PC-9 (cell line): ENCODE measurements at regions not wholly inside any gene's neighbourhood (a gene's known extent, or its start where the extent isn't known, plus 50 kb on each side); places are given as distances from the start of the nearest gene placed in this dataset.
"Not testable (repeated sequence)": the region's sequence is repeated elsewhere in the genome, so short reads cannot be mapped to it uniquely, and the experiment has no call there.

Experiments
- BruUV-seq: library from RNA; stranded (reverse); fragments of 400-500 nt; replicated peaks from 2 replicates; lab custom pipeline; 2021; lab: Mats Ljungman, UMichigan
- CTCF ChIA-PET: fragments of 300-600 bp; sonication (Branson Sonifier 250); formaldehyde crosslinking; loops from one replicate; lab custom pipeline; 2022; ENCODE audit warnings: antibody characterized with exemption; lab: Charles Lee
- POLR2A ChIA-PET: fragments of 300-600 bp; sonication (Branson Sonifier 250); formaldehyde crosslinking; loops from one replicate; lab custom pipeline; 2022; ENCODE audit warnings: antibody characterized with exemption; ENCODE audit not compliant: unreplicated experiment; lab: Charles Lee
- DNase-seq, 2 experiments: peaks; one replicate each; pipeline versions ENCODE4 v3.0.0 to v3.0.0-alpha.2; 2015 to 2022; ENCODE audit warnings: mixed read lengths in 1 of 2
- H2AFZ ChIP-seq: fragments of 200-600 bp; sonication (generic); 2 replicates; pipeline ENCODE4 v1.8.1; 2017; ENCODE audit warnings: antibody characterized with exemption
- H3F3A ChIP-seq: fragments of 200-600 bp; sonication (generic); 2 replicates; pipeline ENCODE4 v1.8.1; 2017; ENCODE audit warnings: antibody characterized with exemption, mild to moderate bottlenecking, low read depth; ENCODE audit not compliant: insufficient read depth
- H3K27ac ChIP-seq: fragments of 200-600 bp; sonication (generic); 2 replicates; pipeline ENCODE4 v1.6.1; 2016; ENCODE audit warnings: mixed run types
- H3K27me3 ChIP-seq: fragments of 200-600 bp; sonication (generic); 2 replicates; pipeline ENCODE4 v1.6.1; 2016; ENCODE audit warnings: low read depth, mixed run types; ENCODE audit not compliant: insufficient read depth
- H3K36me3 ChIP-seq: fragments of 200-600 bp; sonication (generic); 2 replicates; pipeline ENCODE4 v1.6.1; 2016; ENCODE audit warnings: low read depth, mixed run types
- H3K4me1 ChIP-seq: fragments of 200-600 bp; sonication (generic); replicated peaks from 2 replicates; pipeline ENCODE4 v1.6.1; 2016; ENCODE audit warnings: mixed run types; ENCODE audit not compliant: insufficient read depth
- H3K4me2 ChIP-seq: fragments of 200-600 bp; sonication (generic); 2 replicates; pipeline ENCODE4 v1.6.1; 2017; ENCODE audit warnings: mixed run types
- H3K4me3 ChIP-seq: fragments of 200-600 bp; sonication (generic); 2 replicates; pipeline ENCODE4 v1.6.1; 2016; ENCODE audit warnings: mixed run types
- H3K79me2 ChIP-seq: fragments of 200-600 bp; sonication (generic); 2 replicates; pipeline ENCODE4 v1.6.1; 2017; ENCODE audit warnings: low read depth, mixed run types
- H3K9me2 ChIP-seq: fragments of 200-600 bp; sonication (generic); 2 replicates; pipeline ENCODE4 v1.8.1; 2017; ENCODE audit warnings: mild to moderate bottlenecking; ENCODE audit not compliant: insufficient read depth
- H3K9me3 ChIP-seq: fragments of 200-600 bp; sonication (generic); 2 replicates; pipeline ENCODE4 v1.8.1; 2016; ENCODE audit warnings: low read depth; ENCODE audit not compliant: insufficient read depth
- H4K20me1 ChIP-seq: fragments of 200-600 bp; sonication (generic); 2 replicates; pipeline ENCODE4 v1.8.1; 2017; ENCODE audit not compliant: insufficient read depth
- EZH2 ChIP-seq: fragments of 200-600 bp; sonication (generic); IDR thresholded peaks from 2 replicates; pipeline ENCODE4 v1.8.0; 2017; ENCODE audit warnings: antibody characterized with exemption, low read depth
- intact Hi-C: fragments of 100-400 bp; cut with micrococcal nuclease; formaldehyde crosslinking; loops from one replicate; pipeline ENCODE4 v1.10.0; 2022; ENCODE audit not compliant: unreplicated experiment
- TF ChIP-seq, protein P1 (sequence below): fragments of 200-600 bp; sonication (generic); conservative IDR thresholded peaks from 2 replicates; pipeline ENCODE4 v1.6.1; 2017; ENCODE audit warnings: mixed run types, antibody characterized with exemption, mild to moderate bottlenecking, moderate library complexity

DNA sequence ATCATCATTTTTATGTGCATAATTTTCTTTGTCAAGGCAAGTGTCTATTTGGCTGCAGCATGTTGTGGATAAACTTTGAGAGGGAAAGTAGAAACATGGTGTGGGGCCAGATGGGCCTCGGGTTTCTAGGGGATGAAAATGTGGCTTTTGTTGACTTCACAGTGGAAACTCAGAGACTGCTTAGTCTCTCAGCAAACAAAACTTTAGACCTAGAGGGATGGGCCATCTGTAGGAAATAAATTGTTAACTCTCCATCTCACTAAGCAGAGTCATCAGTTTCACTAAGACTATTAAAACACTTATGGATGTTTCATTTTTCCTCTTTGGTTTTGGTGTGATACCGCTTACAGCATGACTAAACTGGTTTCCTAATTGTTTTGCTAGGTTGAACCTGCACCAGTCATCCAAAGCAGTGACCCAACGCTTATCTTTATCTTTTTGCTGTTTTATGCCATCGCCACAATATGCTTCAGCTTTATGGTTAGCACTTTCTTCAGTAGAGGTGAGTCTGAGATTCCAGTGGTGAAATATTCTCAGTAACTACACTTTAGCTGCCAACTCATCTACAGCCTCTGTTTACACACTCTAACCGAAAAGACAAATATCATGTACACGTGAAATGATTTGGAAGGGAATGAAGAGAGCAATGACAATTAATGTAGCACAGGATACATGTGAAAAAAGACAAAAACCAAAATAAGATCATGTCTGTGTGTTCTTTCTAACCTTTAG lies 60.6 kb upstream of the CRYM start:
- Histone ChIP-seq H3K79me2 (no peaks in the 10 kb centered on the region), H3K9me2 (no peaks in the 10 kb centered on the region), H3K36me3 (no peaks in the 10 kb centered on the region), H3K9me3 (no peaks in the 10 kb centered on the region), H3K27ac (no peak overlapping the region), H3F3A (no peaks in the 10 kb centered on the region), H3K4me2 (no peak overlapping the region), H4K20me1 (no peaks in the 10 kb centered on the region), H3K27me3 (no peaks in the 10 kb centered on the region), H3K4me3 (no peak overlapping the region), H3K4me1 (no peaks in the 10 kb centered on the region), H2AFZ (no peak overlapping the region)
- ChIA-PET POLR2A (no interaction called here), CTCF (no interaction called here)
- no peak for TF ChIP-seq EZH2
- TF ChIP-seq, protein P1, sequence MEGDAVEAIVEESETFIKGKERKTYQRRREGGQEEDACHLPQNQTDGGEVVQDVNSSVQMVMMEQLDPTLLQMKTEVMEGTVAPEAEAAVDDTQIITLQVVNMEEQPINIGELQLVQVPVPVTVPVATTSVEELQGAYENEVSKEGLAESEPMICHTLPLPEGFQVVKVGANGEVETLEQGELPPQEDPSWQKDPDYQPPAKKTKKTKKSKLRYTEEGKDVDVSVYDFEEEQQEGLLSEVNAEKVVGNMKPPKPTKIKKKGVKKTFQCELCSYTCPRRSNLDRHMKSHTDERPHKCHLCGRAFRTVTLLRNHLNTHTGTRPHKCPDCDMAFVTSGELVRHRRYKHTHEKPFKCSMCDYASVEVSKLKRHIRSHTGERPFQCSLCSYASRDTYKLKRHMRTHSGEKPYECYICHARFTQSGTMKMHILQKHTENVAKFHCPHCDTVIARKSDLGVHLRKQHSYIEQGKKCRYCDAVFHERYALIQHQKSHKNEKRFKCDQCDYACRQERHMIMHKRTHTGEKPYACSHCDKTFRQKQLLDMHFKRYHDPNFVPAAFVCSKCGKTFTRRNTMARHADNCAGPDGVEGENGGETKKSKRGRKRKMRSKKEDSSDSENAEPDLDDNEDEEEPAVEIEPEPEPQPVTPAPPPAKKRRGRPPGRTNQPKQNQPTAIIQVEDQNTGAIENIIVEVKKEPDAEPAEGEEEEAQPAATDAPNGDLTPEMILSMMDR: no peak
- no peak for DNase-seq
- no TSS peak for BruUV-seq
- intact Hi-C loops: no loop called here

DNA sequence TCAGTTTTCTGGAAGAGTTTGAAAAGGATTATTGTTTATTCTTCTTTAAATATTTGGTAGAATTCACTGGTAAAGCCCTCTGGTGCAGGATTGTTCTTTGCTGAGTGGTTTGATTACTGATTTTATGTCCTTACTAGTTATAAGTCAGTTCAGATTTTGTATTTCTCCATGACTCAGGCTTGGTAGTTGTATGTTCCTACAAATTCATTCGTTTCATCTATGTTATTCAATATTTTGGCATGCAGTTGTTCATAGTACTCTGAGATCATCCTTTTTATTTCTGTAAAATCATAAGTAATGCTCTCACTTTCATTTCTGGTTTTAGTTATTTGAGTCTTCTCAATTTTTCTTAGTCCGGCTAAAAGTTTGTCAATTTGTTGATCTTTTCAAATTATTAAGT lies 58.1 kb upstream of the CRYM start:
- no peaks in the 10 kb centered on the region for H3K9me2 ChIP-seq
- no peak overlapping the region for H2AFZ ChIP-seq
- H3K4me1 ChIP-seq: no peaks in the 10 kb centered on the region
- DNase-seq: no peak
- no peaks in the 10 kb centered on the region for H3K9me3 ChIP-seq
- no peaks in the 10 kb centered on the region for H4K20me1 ChIP-seq
- CTCF ChIA-PET: no interaction called here
- H3K27ac ChIP-seq: no peak overlapping the region
- intact Hi-C loops: no loop called here
- H3F3A ChIP-seq: no peaks in the 10 kb centered on the region
- H3K4me3 ChIP-seq: no peak overlapping the region
- POLR2A ChIA-PET: no interaction called here
- TF ChIP-seq, protein P1: no peak
- TF ChIP-seq EZH2: no peak
- no TSS peak for BruUV-seq
- no peak overlapping the region for H3K4me2 ChIP-seq
- no peaks in the 10 kb centered on the region for H3K79me2 ChIP-seq
- no peaks in the 10 kb centered on the region for H3K27me3 ChIP-seq
- H3K36me3 ChIP-seq: no peaks in the 10 kb centered on the region

DNA sequence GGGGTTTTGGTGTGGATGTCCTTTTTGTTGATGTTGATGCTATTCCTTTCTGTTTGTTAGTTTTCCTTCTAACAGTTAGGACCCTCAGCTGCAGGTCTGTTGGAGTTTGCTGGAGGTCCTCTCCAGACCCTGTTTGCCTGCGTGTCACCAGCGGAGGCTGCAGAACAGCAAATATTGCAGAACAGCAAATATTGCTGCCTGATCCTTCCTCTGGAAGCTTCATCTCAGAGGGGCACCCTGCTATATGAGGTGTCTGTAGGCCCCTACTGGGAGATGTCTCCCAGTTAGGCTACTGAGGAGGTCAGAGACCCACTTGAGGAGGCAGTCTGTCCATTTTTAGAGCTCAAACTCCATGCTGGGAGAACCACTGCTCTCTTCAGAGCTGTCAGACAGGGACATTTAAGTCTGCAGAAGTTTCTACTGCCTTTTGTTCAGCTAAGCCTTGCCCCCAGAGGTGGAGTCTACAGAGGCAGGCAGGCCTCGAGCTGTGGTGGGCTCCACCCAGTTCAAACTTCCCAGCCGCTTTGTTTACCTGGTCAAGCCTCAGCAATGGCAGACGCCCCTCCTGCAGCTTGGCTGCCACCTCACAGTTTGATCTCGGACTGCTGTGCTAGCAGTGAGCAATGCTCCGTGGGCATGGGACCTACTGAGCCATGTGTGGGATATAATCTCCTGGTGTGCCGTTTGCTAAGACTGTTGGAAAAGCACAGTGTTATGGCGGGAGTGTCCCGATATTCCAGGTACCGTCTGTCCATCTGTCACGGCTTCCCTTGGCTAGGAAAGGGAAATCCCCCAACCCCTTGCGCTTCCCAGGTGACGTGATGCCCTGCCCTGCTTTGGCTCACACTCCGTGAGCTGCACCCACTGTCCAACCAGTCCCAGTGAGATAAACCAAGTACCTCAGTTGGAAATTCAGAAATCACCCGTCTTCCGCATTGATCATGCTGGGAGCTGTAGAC lies 56.4 kb upstream of the CRYM start:
- H3K9me3 ChIP-seq, BruUV-seq, H3K27me3 ChIP-seq, H3K36me3 ChIP-seq, DNase-seq, POLR2A ChIA-PET, H3K4me3 ChIP-seq, H3K4me2 ChIP-seq, H4K20me1 ChIP-seq, H3K79me2 ChIP-seq, CTCF ChIA-PET, H3K27ac ChIP-seq, H2AFZ ChIP-seq, H3K4me1 ChIP-seq, intact Hi-C loops, H3K9me2 ChIP-seq, H3F3A ChIP-seq: not testable (repeated sequence)

DNA sequence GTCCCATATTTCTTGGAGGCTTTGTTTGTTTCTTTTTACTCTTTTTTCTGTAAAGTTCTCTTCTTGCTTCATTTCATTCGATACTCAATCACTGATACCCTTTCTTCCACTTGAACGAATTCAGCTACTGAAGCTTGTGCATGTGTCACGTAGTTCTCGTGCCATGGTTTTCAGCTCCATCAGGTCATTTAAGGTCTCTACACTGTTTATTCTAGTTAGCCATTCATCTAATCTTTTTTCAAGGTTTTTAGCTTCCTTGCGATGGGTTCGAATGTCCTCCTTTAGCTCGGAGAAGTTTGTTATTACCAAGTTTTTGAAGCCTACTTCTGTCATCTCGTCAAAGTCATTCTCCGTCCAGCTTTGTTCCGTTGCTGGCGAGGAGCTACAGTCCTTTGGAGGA lies 55.6 kb upstream of the CRYM start:
- POLR2A ChIA-PET, H3K36me3 ChIP-seq, H2AFZ ChIP-seq, H3K4me1 ChIP-seq, H3K27me3 ChIP-seq, H3F3A ChIP-seq, intact Hi-C loops, H3K4me2 ChIP-seq, H3K79me2 ChIP-seq, H3K27ac ChIP-seq, H3K9me3 ChIP-seq, H4K20me1 ChIP-seq, BruUV-seq, CTCF ChIA-PET, DNase-seq, H3K9me2 ChIP-seq, H3K4me3 ChIP-seq: not testable (repeated sequence)
